Stimulated activated naive CD4-positive, alpha-beta T cell treated with Interleukin-2 at 50 U/mL for 16 hours (primary cell): ENCODE measurements at regions not wholly inside any gene's neighbourhood (a gene's known extent, or its start where the extent isn't known, plus 50 kb on each side); places are given as distances from the start of the nearest gene placed in this dataset.

Experiments used
- DNase-seq: peaks from one replicate; lab custom pipeline; 2025; lab: John Stamatoyannopoulos, UW

DNA sequence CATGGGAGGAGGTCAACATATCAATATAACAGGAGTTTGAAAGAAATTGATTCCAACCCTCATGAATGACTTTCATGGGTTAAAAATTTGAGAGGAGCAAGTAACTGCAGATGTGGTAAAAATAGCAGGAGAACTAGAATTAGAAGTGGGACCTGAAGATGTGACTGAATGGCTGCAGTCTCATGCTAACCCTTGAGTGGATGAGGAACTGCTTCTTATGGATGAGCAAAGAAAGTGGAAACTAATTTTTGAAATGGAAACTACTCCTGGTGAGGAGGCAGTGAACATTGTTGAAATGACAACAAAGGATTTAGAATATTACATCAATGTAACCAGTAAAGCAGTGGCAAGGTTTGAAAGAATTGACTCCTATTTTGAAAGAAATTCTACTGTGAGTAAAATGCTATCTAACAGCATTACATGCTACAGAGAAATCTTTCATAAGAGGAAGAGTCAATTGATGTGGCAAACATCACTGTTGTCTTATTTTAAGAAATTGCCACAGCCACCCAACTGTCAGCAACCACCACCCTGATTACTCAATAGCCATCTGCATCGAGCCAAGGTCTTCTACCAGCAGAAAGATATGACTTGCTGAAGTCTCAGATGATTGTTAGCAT, 1683.2 kb downstream of the MAT2B start:
- DNase-seq: no peak

DNA sequence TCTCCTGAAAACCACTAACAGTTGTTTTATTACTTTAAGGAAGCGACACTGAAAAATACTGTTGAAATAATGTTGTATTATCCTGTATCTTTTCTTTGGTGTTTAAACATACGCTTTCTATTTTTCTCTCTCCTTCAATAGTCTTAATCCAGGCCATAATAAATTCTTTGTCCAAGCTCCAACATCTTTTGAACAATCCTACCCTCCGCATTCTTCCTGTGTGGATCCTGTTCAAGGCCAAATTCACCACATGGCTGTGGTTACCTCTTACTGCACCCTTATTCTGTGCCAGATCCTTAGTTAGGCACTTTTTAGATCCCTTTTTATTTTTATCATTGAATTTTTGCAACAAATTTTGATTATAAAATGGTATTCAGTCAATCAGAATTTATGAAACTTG, 1691.5 kb downstream of the MAT2B start:
- DNase-seq: no peak

GRCh38 chr5:165201369-165201768, 1696.0 kb downstream of the MAT2B start:
- DNase-seq: no peak

GRCh38 chr5:165201771-165202518, 1696.5 kb downstream of the MAT2B start:
- no peak for DNase-seq

- no peak for DNase-seq
Observed at GRCh38 chr5:165202519-165202910, 1697.1 kb downstream of the MAT2B start.

- no peak for DNase-seq
Observed at GRCh38 chr5:165209101-165209727, 1703.8 kb downstream of the MAT2B start.

DNA sequence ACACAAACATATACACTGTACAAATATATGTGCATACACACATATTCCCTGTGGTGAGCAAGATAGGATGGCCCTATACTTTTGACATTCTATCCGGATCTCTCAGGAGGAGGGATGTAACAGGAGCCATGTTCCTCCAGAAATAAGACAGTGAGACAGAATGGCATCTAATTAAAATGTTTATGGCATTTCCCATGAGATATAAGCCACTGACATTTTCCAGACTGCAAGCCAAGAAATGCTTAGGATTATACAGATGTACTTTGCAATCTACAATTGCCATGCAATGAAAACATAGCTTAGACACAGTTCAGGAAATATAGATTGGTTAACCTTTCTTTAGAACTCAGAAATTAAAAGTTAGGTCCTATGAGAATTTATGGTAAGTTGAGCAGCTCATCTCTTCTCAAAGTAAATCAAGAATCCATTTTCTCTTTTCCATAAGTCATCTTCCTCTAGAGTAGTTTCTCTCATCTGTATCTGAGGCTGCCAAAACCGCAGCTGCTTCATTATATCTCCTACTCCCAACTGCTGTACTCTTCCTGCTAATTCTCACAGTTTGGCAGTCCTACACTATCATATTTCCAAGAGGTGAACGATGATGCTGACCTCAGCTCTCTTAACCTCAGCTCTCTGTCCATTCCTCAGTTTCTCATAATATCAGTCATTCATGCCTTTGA, 1719.1 kb downstream of the MAT2B start:
- no peak for DNase-seq

DNA sequence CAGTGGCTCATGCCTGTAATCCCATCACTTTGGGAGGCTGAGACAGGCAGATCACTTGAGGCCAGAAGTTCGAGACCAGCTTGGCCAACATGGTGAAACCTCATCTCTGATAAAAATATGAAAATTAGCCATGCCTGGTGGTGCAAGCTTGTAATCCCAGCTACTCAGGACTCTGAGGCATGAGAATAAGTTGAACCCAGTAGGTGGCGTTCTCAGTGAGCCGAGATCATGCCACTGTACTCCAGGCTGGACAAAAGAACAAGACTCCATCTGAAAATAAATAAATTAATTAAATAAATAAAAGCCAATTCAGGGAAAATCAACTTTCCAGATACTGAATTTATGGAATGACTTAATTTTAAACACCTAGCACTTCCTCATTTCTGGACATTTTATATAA, 1722.1 kb downstream of the MAT2B start:
- DNase-seq: no peak

DNA sequence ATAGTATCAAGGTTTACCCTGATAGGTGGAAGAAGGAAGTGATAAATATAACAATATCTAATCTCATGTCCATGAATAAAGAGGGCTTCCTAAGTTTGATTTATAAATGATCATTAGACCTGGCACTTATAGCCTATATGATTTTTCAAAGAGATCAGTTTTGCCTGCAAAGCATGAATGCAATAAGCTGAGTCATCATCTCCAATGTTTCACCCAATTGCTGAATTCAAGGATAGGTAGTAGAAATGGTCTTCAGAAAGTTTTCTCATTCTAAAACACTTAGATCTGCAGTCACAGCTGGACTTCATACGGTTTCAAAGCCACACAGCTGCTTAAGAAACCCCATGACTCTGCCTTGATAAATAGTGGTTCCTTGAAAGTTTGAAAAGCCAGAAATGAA, 1722.8 kb downstream of the MAT2B start:
- DNase-seq: no peak

GRCh38 chr5:165231821-165232508, 1726.5 kb downstream of the MAT2B start:
- DNase-seq: no peak

- DNase-seq: no peak
Observed at GRCh38 chr5:165232509-165233028, 1727.2 kb downstream of the MAT2B start.

DNA sequence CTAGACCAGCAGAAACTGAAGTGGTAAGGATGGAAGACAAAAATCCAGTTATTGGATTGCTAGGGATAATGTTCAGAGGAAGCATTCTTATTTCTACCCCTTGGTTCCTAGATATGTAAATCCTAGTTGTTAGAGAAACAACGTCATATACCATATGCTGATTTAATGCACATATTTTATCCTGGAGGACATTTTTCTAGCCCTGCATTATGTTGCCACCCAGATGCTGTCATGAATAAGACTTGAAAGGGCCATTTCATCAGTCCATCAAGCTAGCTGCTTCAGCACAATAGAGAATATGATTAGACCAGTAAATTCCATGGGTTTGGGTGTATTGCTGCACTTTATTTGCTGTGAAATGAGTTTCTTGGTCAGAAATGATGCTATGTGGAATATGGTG, 1736.4 kb downstream of the MAT2B start:
- DNase-seq: no peak

DNA sequence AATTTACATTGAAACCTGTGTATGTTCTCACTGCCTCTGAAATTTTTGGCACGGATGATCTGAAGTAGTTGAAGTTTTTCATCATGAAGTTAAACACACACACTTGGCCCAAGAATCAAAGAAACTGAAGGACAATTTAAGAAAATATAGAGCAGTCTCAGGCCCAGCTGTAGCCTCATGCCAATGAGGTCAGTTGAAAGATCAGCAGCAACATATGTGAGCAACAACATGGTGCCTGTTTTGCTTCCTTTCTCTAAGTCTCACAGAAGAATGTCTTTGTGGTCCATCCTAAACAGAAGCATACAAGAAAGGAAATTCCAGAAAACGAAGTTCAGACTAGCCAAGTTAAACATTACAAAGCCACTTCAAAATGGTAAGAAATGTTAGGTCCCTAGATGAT, 1737.2 kb downstream of the MAT2B start:
- no peak for DNase-seq

GRCh38 chr5:165244407-165244806, 1739.0 kb downstream of the MAT2B start:
- no peak for DNase-seq

- DNase-seq: no peak
Observed at GRCh38 chr5:165258197-165258771, 1752.9 kb downstream of the MAT2B start.

GRCh38 chr5:165260426-165260825, 1755.0 kb downstream of the MAT2B start:
- no peak for DNase-seq

DNA sequence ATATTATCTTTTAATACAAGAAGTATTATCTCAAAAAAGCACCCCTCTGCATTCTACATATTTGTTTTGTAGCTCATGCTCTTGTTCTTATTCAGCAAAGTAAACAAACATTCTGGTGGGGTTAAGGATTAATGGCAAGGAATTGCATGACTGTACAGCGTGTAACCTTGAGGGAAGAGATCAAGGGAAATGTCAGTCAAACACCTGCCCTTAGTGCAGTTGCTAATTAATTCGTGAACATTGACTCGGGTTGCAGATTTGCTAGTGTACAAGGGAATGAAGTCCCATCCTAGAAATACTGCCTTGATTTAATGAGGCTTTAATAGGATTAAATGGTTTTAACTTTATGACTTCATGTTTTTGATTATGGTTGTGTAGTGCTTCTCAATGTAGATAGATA, 1758.1 kb downstream of the MAT2B start:
- DNase-seq: no peak

DNA sequence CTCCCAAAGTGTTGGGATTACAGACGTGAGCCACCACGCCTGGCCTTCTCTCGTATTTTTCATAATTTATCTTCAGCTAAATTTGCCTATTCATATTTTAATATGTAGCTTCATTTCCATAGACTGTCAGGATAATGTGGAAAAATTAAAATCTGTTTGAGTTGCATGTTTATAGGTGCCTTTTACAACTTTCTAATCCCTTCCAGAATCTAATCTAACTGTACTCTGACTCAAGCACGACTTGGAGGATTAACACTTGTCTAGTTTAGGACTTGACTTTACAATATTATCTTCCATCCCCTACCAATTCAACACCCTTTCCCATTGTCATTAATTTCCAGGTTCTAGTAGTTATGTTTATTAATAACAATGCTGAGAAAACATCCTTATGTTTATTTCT, 1761.5 kb downstream of the MAT2B start:
- no peak for DNase-seq

DNA sequence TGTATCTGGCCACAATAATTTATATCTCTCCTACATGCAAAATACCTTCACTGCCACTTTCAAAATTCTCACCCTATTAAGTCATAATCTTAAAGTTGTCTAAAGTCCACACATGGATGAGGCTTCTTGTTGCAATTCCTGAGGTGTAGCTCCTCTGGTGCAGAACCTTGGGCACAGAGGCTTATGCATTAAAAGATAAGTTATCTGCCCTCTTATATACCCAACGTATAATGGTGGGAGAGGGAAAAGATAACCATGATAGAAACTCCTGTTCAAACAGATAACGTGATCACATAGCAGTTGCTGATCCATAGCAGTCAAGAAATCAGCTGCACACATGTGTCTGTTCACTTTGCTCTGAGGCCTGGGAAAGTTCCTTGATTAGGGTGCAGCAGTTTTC, 1767.0 kb downstream of the MAT2B start:
- DNase-seq: no peak

DNA sequence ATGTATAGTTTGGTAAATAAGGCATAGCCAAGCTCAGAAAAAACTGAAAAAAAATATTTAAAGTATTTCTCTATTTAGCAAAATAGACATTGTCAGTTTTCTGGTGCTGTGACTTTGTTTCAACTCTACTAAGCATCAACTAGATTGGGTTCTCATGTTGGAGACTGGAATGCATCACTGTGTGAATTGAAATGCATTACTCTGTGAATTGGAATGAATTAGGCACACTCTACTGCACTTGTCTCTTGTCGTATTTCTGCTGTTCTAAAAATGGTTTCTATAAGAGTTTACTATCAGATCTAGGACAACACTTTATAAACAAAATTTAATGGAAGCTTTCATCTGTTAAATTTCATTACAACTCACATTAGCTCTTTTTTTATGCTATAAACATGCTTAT, 1772.2 kb downstream of the MAT2B start:
- DNase-seq: no peak

DNA sequence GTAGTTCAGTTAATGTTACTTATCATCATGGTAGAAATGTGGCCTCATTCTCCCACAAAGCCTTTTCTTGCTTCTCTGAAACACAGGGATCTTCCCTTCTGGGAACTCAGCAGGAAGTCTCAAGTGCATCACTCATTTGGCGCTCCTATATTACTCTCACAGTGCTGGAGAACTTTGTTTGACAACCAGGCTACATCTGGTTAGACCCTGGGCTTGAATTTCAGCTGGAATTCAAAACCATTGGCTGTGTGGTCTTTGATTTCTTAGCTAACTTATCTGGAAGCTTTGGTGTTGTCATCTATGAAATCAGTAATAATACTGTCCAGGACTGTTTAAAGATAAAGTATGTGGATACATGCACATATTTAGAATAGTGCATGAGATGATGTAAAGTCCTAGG, 1777.1 kb downstream of the MAT2B start:
- DNase-seq: no peak

DNA sequence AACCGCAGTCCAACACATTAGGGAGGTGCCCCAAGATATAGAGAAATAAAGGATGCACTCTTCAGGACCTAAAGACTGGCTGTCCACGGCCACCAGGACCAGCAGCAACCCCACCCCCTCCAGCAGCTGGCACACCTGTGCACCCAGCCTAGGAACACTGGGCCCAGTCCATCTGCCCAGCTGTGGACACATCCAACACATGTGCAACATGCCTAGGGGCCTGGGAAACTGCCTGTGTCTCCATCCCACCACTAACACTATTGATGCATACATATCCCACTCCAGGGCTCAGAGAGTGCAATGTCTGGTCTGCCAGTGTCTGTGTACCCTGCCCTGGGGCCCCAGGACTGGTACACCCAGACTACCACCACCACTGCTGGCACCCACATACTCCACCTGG, 1781.3 kb downstream of the MAT2B start:
- DNase-seq: no peak
